ENCODE measurements at regions not wholly inside any gene's neighbourhood (a gene's known extent, or its start where the extent isn't known, plus 50 kb on each side); places are given as distances from the start of the nearest gene placed in this dataset.

GRCh38 chr6:74689601-74690000, 516.3 kb downstream of the COL12A1 start:
- TF ChIP-seq, protein P1, sequence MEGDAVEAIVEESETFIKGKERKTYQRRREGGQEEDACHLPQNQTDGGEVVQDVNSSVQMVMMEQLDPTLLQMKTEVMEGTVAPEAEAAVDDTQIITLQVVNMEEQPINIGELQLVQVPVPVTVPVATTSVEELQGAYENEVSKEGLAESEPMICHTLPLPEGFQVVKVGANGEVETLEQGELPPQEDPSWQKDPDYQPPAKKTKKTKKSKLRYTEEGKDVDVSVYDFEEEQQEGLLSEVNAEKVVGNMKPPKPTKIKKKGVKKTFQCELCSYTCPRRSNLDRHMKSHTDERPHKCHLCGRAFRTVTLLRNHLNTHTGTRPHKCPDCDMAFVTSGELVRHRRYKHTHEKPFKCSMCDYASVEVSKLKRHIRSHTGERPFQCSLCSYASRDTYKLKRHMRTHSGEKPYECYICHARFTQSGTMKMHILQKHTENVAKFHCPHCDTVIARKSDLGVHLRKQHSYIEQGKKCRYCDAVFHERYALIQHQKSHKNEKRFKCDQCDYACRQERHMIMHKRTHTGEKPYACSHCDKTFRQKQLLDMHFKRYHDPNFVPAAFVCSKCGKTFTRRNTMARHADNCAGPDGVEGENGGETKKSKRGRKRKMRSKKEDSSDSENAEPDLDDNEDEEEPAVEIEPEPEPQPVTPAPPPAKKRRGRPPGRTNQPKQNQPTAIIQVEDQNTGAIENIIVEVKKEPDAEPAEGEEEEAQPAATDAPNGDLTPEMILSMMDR (IDR thresholded peaks at IDR 0.05; ENCODE audit: insufficient read depth, low read depth, low read length) = no peak
- TF ChIP-seq EZH2 (IDR thresholded peaks at IDR 0.05; ENCODE audit: insufficient read depth, low read length) = no peak

Data from astrocyte (in vitro differentiated cells and primary cell).